Keratinocyte (primary cell): ENCODE measurements at regions not wholly inside any gene's neighbourhood (a gene's known extent, or its start where the extent isn't known, plus 50 kb on each side); places are given as distances from the start of the nearest gene placed in this dataset.

Experiments
- DNase-seq: peaks from one replicate; pipeline ENCODE4 v3.0.0-alpha.2; 2011; ENCODE audit warnings: low read depth, missing footprints, low spot score
- FAIRE-seq: peaks from 2 replicates; lab custom pipeline; 2011; peaks lifted over from hg19 to GRCh38; lab: Jason Lieb, UNC
- H2AFZ ChIP-seq: 2 replicates; pipeline ENCODE4 v1.6.0; 2012; ENCODE audit warnings: low read length, control low read depth, inconsistent platforms; ENCODE audit not compliant: control insufficient read depth
- H3K27ac ChIP-seq: 2 replicates; pipeline ENCODE4 v1.5.1; 2011; ENCODE audit warnings: low read length; ENCODE audit not compliant: control insufficient read depth, insufficient read depth
- H3K27me3 ChIP-seq: 3 replicates; pipeline ENCODE4 v1.6.0; 2011; ENCODE audit warnings: low read length; ENCODE audit not compliant: control insufficient read depth, insufficient read depth; ENCODE audit errors: extremely low read depth
- H3K36me3 ChIP-seq, 2 experiments: 2 replicates in 1 of 2; 3 replicates in 1 of 2; pipeline ENCODE4 v1.5.1; 2011; ENCODE audit warnings: low read length in 2 of 2, mild to moderate bottlenecking in 1 of 2; ENCODE audit not compliant: control insufficient read depth in 2 of 2, insufficient read depth in 2 of 2; ENCODE audit errors: extremely low read depth in 1 of 2
- H3K4me1 ChIP-seq: 3 replicates; pipeline ENCODE4 v1.5.1; 2011; ENCODE audit warnings: low read length; ENCODE audit not compliant: control insufficient read depth, insufficient read depth; ENCODE audit errors: extremely low read depth
- H3K4me2 ChIP-seq: 3 replicates; pipeline ENCODE4 v1.6.0; 2011; ENCODE audit warnings: low read depth, low read length; ENCODE audit not compliant: control insufficient read depth, insufficient read depth; ENCODE audit errors: extremely low read depth
- H3K4me3 ChIP-seq, 3 experiments: fragments of 200-600 bp in 1 of 3; sonication (generic) in 1 of 3; 2 replicates in 2 of 3; 3 replicates in 1 of 3; pipeline ENCODE4 v1.5.1; 2011 to 2016; ENCODE audit warnings: low read length in 3 of 3, mild to moderate bottlenecking in 3 of 3, control low read depth in 2 of 3, inconsistent platforms in 1 of 3, low read depth in 1 of 3, mixed read lengths in 1 of 3, mixed run types in 1 of 3, moderate library complexity in 1 of 3; ENCODE audit not compliant: control insufficient read depth in 2 of 3, insufficient read depth in 2 of 3; ENCODE audit errors: extremely low read depth in 1 of 3
- H3K79me2 ChIP-seq: 2 replicates; pipeline ENCODE4 v1.6.0; 2012; ENCODE audit warnings: low read length; ENCODE audit not compliant: control insufficient read depth, insufficient read depth
- H3K9ac ChIP-seq: 3 replicates; pipeline ENCODE4 v1.6.0; 2011; ENCODE audit warnings: low read length; ENCODE audit not compliant: control insufficient read depth, insufficient read depth; ENCODE audit errors: extremely low read depth
- H3K9me1 ChIP-seq: 3 replicates; pipeline ENCODE4 v1.6.0; 2011; ENCODE audit warnings: low read length; ENCODE audit not compliant: control insufficient read depth, insufficient read depth; ENCODE audit errors: extremely low read depth
- H3K9me3 ChIP-seq: 2 replicates; pipeline ENCODE4 v1.5.1; 2012; ENCODE audit warnings: low read depth, low read length; ENCODE audit not compliant: control insufficient read depth
- H4K20me1 ChIP-seq: 3 replicates; pipeline ENCODE4 v1.6.0; 2011; ENCODE audit warnings: low read length; ENCODE audit not compliant: control insufficient read depth, insufficient read depth; ENCODE audit errors: extremely low read depth
- CTCF ChIP-seq, 3 experiments: IDR thresholded peaks in 1 of 3; conservative IDR thresholded peaks in 1 of 3; optimal IDR thresholded peaks in 1 of 3; 2 replicates in 2 of 3; 3 replicates in 1 of 3; pipeline versions ENCODE3 to v1.5.1; 2011; ENCODE audit warnings: low read length in 3 of 3, mild to moderate bottlenecking in 3 of 3, moderate library complexity in 2 of 3, control low read depth in 1 of 3, inconsistent platforms in 1 of 3; ENCODE audit not compliant: insufficient read depth in 2 of 3; ENCODE audit errors: extremely low read depth in 1 of 3
- EZH2 ChIP-seq: IDR thresholded peaks from one replicate; pipeline ENCODE4 v1.6.1; 2012; ENCODE audit warnings: inconsistent platforms, mild to moderate bottlenecking, low read length, moderate library complexity
- dilution Hi-C: fragments of 300-500 bp; cut with MboI; formaldehyde crosslinking; loops from one replicate; pipeline ENCODE4 v1.7.0; 2020; ENCODE audit warnings: low sequenced_read_pairs; ENCODE audit not compliant: extremely low pct_ligation_motif_present

- Histone ChIP-seq H2AFZ (no peak overlapping the region), H3K9me1 (no peaks in the 10 kb centered on the region), H4K20me1 (no peaks in the 10 kb centered on the region), H3K9me3 (no peaks in the 10 kb centered on the region), H3K36me3 (no peaks in the 10 kb centered on the region), H3K9ac (no peak overlapping the region), H3K4me3 (no peak overlapping the region), H3K4me1 (no peaks in the 10 kb centered on the region), H3K27ac (no peak overlapping the region), H3K27me3 (no peaks in the 10 kb centered on the region), H3K79me2 (no peaks in the 10 kb centered on the region), H3K4me2 (no peak overlapping the region)
- no peak for DNase-seq
- dilution Hi-C loops, result no loop called here
- no peak for TF ChIP-seq EZH2
- no peak for TF ChIP-seq CTCF (optimal IDR thresholded peaks at IDR 0.05 in 1 of 3, IDR thresholded peaks at IDR 0.05 in 1 of 3, conservative IDR thresholded peaks at IDR 0.05 in 1 of 3; ENCODE audit: extremely low read depth in 1 of 3, insufficient read depth in 2 of 3, low read length in 3 of 3)
- FAIRE-seq, result no peak
These were observed 921.3 kb downstream of the METTL15 start for GRCh38 chr11:29029452-29029851.

- no peaks in the 10 kb centered on the region for H3K9me1 ChIP-seq
- H3K4me1 ChIP-seq, result no peaks in the 10 kb centered on the region
- dilution Hi-C loops, result no loop called here
- H2AFZ ChIP-seq, result no peak overlapping the region
- FAIRE-seq, result no peak
- no peaks in the 10 kb centered on the region for H3K79me2 ChIP-seq
- DNase-seq, result no peak
- no peaks in the 10 kb centered on the region for H3K9me3 ChIP-seq
- H3K27me3 ChIP-seq, result no peaks in the 10 kb centered on the region
- no peak overlapping the region for H3K9ac ChIP-seq
- no peaks in the 10 kb centered on the region for H4K20me1 ChIP-seq
- no peak overlapping the region for H3K4me2 ChIP-seq
- TF ChIP-seq CTCF (optimal IDR thresholded peaks at IDR 0.05 in 1 of 3, IDR thresholded peaks at IDR 0.05 in 1 of 3, conservative IDR thresholded peaks at IDR 0.05 in 1 of 3; ENCODE audit: extremely low read depth in 1 of 3, insufficient read depth in 2 of 3, low read length in 3 of 3), result no peak
- TF ChIP-seq EZH2, result no peak
- no peak overlapping the region for H3K27ac ChIP-seq
- H3K36me3 ChIP-seq, result no peaks in the 10 kb centered on the region
- no peak overlapping the region for H3K4me3 ChIP-seq
These were observed 919.2 kb downstream of the METTL15 start for GRCh38 chr11:29027436-29027835.
